ENCODE measurements at regions not wholly inside any gene's neighbourhood (a gene's known extent, or its start where the extent isn't known, plus 50 kb on each side); places are given as distances from the start of the nearest gene placed in this dataset.

- TF ChIP-seq POLR2A (IDR thresholded peaks at IDR 0.05; ENCODE audit: borderline replicate concordance, extremely low read depth, insufficient read depth, insufficient read length) (no peak), CTCF (IDR thresholded peaks at IDR 0.05 in 2 of 3, conservative IDR thresholded peaks at IDR 0.05 in 1 of 3; ENCODE audit: borderline replicate concordance in 1 of 3, insufficient read depth in 1 of 3, low read depth in 2 of 3, low read length in 2 of 3) (no peak), TCF7L2 (IDR thresholded peaks at IDR 0.05; ENCODE audit: borderline replicate concordance, extremely low read depth, insufficient read depth, insufficient read length) (no peak), MAX (IDR thresholded peaks at IDR 0.05) (no peak), EZH2 (IDR thresholded peaks at IDR 0.05) (no peak), YY1 (IDR thresholded peaks at IDR 0.05; ENCODE audit: extremely low read depth, insufficient replicate concordance, low read depth, low read length) (no peak), SP1 (IDR thresholded peaks at IDR 0.05; ENCODE audit: low read depth) (no peak), ZBTB33 (IDR thresholded peaks at IDR 0.05; ENCODE audit: extremely low read depth, insufficient replicate concordance, low read length) (no peak), CEBPB (IDR thresholded peaks at IDR 0.05; ENCODE audit: low read depth) (no peak), SRF (IDR thresholded peaks at IDR 0.05; ENCODE audit: low read depth) (no peak), CBX3 (IDR thresholded peaks at IDR 0.05; ENCODE audit: low read depth) (no peak)
These were observed 182.7 kb upstream of the SNX19 start for GRCh38 chr11:131099013-131099412.
